ENCODE measurements at regions not wholly inside any gene's neighbourhood (a gene's known extent, or its start where the extent isn't known, plus 50 kb on each side); places are given as distances from the start of the nearest gene placed in this dataset.
A peak's percentile ranks its signal among the peaks of the same experiment; 100 is the strongest.

DNA sequence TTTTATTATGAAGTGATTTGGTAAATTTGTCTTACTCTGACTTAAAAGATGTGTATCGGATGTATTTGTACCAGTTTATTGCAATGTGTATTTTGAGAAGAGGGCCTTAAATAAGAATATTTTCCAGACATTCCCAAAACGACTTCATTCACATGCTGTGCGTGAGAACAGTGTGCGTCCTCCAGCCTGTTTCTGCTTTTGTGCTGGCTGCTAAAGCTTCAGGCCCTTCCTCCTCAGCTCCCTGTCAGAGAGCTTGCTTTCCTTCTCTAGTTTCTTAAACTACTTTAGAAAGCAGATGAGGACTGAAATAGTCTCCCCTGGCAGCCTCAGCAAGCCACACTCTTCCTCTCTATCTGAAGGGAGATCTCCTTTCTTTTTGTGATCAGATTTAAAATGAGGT, 157.8 kb downstream of the SAMD5 start:
- H3K36me3 ChIP-seq (ENCODE audit: control insufficient read depth, insufficient read depth, low read length) = no peaks in the 10 kb centered on the region
- H3K27me3 ChIP-seq (ENCODE audit: control insufficient read depth, insufficient read depth, low read length) = no peaks in the 10 kb centered on the region
- no peak overlapping the region for H3K4me3 ChIP-seq (ENCODE audit: low read depth, low read length)
- H3K4me1 ChIP-seq (ENCODE audit: control insufficient read depth, insufficient read depth, low read length) = no peaks in the 10 kb centered on the region
- H3K27ac ChIP-seq (ENCODE audit: low read depth, low read length) = no peak overlapping the region
- 21% methylated on average over 3 of the region's 4 CpGs for WGBS (ENCODE audit: insufficient coverage)
- no peaks in the 10 kb centered on the region for H3K9me3 ChIP-seq (ENCODE audit: control insufficient read depth, insufficient read depth, low read length)
- DNase-seq (ENCODE audit: low read depth in 4 of 6, low spot score in 6 of 6) = no peak

DNA sequence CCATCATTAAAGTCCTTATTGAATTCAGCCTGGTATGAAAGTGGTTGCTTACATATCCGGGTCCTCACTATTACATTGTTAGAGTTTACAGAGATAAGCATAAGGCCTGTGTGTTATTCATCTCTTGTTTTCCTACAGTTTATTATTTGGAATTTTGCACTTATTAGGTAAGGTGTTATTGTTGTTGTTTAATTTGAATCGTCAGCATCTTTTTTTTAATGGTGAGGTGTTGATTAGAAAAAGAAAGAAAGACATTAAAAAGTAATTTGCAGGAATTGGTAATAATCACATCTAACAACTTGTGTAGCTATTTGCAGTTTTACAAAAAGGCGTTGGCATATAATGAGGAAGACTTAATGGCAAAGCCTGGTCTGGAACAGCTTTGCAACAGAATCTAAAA, 158.6 kb downstream of the SAMD5 start:
- no peak overlapping the region for H3K4me3 ChIP-seq (ENCODE audit: low read depth, low read length)
- no peaks in the 10 kb centered on the region for H3K36me3 ChIP-seq (ENCODE audit: control insufficient read depth, insufficient read depth, low read length)
- H3K27me3 ChIP-seq (ENCODE audit: control insufficient read depth, insufficient read depth, low read length) = no peaks in the 10 kb centered on the region
- H3K4me1 ChIP-seq (ENCODE audit: control insufficient read depth, insufficient read depth, low read length) = no peaks in the 10 kb centered on the region
- no CpG with 5 or more reads among the region's 3 CpGs for whole genome bisulfite sequencing (ENCODE audit: insufficient coverage)
- DNase-seq (ENCODE audit: low read depth in 4 of 6, low spot score in 6 of 6) = no peak
- no peak overlapping the region for H3K27ac ChIP-seq (ENCODE audit: low read depth, low read length)
- no peaks in the 10 kb centered on the region for H3K9me3 ChIP-seq (ENCODE audit: control insufficient read depth, insufficient read depth, low read length)

DNA sequence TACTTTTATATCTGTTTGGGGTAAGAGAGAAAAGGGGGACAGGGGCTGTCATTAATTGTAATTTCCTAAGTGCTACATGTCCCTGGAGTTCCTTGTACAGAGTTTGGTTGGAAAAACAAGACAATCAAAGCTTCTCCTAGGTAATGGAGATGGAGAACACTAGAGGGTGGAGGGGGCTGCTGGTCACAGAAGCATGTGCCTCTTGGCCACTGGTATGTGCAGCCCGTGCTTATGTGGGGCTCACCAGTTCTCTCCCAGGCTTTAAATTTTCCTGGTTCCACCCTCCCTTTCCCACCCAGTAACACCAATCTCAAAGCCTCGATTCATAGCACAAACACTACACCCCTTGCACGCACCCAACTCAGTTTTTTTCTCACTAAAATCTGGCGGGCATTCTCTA, 165.6 kb downstream of the SAMD5 start:
- H3K27ac ChIP-seq (ENCODE audit: low read depth, low read length) = no peak overlapping the region
- H3K27me3 ChIP-seq (ENCODE audit: control insufficient read depth, insufficient read depth, low read length) = no peaks in the 10 kb centered on the region
- H3K9me3 ChIP-seq (ENCODE audit: control insufficient read depth, insufficient read depth, low read length) = no peaks in the 10 kb centered on the region
- no peak for DNase-seq (ENCODE audit: low read depth in 4 of 6, low spot score in 6 of 6)
- H3K36me3 ChIP-seq (ENCODE audit: control insufficient read depth, insufficient read depth, low read length) = no peaks in the 10 kb centered on the region
- 84% methylated on average over 4 of the region's 4 CpGs for WGBS (ENCODE audit: insufficient coverage)
- H3K4me3 ChIP-seq (ENCODE audit: low read depth, low read length) = no peak overlapping the region
- no peaks in the 10 kb centered on the region for H3K4me1 ChIP-seq (ENCODE audit: control insufficient read depth, insufficient read depth, low read length)

DNA sequence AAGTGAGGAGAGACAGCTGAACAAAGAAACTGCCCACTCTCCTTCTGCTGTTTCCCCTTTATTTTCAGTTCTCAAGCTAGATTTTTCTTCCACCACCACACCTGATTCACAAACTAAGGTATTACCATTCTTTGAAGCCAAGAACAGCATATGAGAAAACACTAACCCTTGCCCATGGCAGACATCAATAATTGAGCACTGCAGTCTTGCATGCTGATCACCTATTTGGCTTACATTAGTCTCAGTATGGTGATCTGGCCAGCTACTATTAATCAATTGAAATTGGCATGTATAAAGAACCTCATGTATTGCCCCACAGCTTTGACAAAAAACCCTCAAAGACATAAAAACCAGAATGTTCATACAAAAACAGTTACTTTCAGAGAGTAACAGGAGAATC, 166.3 kb downstream of the SAMD5 start:
- no peaks in the 10 kb centered on the region for H3K9me3 ChIP-seq (ENCODE audit: control insufficient read depth, insufficient read depth, low read length)
- H3K4me3 ChIP-seq (ENCODE audit: low read depth, low read length) = no peak overlapping the region
- H3K36me3 ChIP-seq (ENCODE audit: control insufficient read depth, insufficient read depth, low read length) = no peaks in the 10 kb centered on the region
- no peak for DNase-seq (ENCODE audit: low read depth in 4 of 6, low spot score in 6 of 6)
- H3K27me3 ChIP-seq (ENCODE audit: control insufficient read depth, insufficient read depth, low read length) = no peaks in the 10 kb centered on the region
- H3K27ac ChIP-seq (ENCODE audit: low read depth, low read length) = no peak overlapping the region
- H3K4me1 ChIP-seq (ENCODE audit: control insufficient read depth, insufficient read depth, low read length) = no peaks in the 10 kb centered on the region

DNA sequence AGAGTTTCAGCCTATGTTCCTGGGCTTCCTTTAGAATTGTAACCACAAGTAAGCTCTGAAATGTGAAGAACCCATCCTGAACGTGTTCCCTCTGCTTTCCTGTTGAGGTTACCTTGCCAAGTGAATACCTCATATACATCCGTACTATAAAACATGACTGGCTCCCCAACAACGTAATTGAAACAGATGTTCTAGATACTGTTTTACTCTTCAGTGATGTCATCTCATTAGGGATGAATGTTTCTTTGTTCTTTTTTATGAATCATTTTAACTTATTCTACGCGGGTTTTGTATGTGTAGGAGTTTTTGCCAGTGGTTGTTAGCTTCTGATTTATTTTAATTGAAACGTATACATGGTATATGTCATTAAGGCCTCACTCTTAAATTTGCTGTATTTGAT, 166.8 kb downstream of the SAMD5 start:
- no peak overlapping the region for H3K27ac ChIP-seq (ENCODE audit: low read depth, low read length)
- no CpG with 5 or more reads among the region's 6 CpGs for WGBS (ENCODE audit: insufficient coverage)
- no peaks in the 10 kb centered on the region for H3K4me1 ChIP-seq (ENCODE audit: control insufficient read depth, insufficient read depth, low read length)
- DNase-seq (ENCODE audit: low read depth in 4 of 6, low spot score in 6 of 6) = no peak
- H3K27me3 ChIP-seq (ENCODE audit: control insufficient read depth, insufficient read depth, low read length) = no peaks in the 10 kb centered on the region
- no peaks in the 10 kb centered on the region for H3K9me3 ChIP-seq (ENCODE audit: control insufficient read depth, insufficient read depth, low read length)
- H3K4me3 ChIP-seq (ENCODE audit: low read depth, low read length) = no peak overlapping the region
- no peaks in the 10 kb centered on the region for H3K36me3 ChIP-seq (ENCODE audit: control insufficient read depth, insufficient read depth, low read length)

DNA sequence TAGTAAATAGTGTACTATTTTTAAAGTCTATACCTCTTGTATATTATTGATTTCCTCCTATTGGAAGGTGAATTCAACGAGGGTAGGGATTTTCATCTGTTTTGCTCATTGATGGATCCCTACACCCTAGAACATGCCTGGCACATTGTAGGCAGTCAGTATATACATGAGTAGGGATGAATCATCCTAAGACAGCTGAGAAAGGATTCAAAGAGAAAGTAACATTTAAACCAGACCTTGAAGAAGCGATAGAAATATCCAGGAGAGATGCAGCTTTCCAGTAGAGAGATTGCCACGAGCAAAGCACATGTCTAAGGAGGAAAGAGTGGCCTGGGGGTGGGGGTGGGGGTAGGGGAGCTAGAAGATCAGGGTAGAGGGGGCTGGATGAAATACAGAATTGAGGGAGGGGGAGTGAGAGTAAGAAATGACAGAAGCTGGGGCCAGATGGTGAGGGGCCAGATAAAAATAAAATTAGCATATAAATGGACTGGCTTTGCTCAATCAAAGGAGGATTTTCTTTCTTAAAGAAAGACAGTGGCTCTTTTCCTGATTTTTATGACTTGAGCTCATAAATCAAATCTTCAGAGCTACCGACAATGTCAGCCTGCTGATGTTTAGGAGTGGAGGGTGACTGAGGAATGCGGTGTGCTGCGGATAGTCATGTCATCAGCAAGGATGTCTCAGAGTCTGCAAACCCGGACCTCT, 168.2 kb downstream of the SAMD5 start:
- no peak overlapping the region for H3K4me3 ChIP-seq (ENCODE audit: low read depth, low read length)
- 48% methylated on average over 6 of the region's 7 CpGs for WGBS (ENCODE audit: insufficient coverage)
- no peaks in the 10 kb centered on the region for H3K27me3 ChIP-seq (ENCODE audit: control insufficient read depth, insufficient read depth, low read length)
- no peaks in the 10 kb centered on the region for H3K9me3 ChIP-seq (ENCODE audit: control insufficient read depth, insufficient read depth, low read length)
- no peaks in the 10 kb centered on the region for H3K4me1 ChIP-seq (ENCODE audit: control insufficient read depth, insufficient read depth, low read length)
- no peak for DNase-seq (ENCODE audit: low read depth in 4 of 6, low spot score in 6 of 6)
- no peak overlapping the region for H3K27ac ChIP-seq (ENCODE audit: low read depth, low read length)
- no peaks in the 10 kb centered on the region for H3K36me3 ChIP-seq (ENCODE audit: control insufficient read depth, insufficient read depth, low read length)

DNA sequence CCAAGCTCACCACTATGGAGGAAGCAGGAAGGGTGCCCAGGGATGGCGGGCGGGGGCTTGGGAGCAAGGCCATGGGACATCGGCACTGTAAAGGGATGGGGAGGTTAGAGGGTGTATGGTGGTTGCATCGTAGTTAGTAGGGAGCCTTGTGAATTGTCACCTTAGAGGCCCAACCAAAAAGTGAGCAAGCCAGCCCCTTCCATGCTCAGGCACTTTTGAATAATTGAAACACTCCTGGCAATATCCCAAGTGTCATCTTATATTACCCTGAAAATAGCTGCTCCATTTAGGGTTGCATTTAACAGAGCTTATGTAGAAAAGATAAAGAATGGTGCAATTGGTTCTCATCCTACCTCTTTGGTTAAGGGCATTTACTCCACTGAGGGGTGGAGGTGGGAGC, 169.2 kb downstream of the SAMD5 start:
- H3K9me3 ChIP-seq (ENCODE audit: control insufficient read depth, insufficient read depth, low read length) = no peaks in the 10 kb centered on the region
- no peak overlapping the region for H3K27ac ChIP-seq (ENCODE audit: low read depth, low read length)
- no peak for DNase-seq (ENCODE audit: low read depth in 4 of 6, low spot score in 6 of 6)
- no peaks in the 10 kb centered on the region for H3K4me1 ChIP-seq (ENCODE audit: control insufficient read depth, insufficient read depth, low read length)
- no peaks in the 10 kb centered on the region for H3K27me3 ChIP-seq (ENCODE audit: control insufficient read depth, insufficient read depth, low read length)
- H3K4me3 ChIP-seq (ENCODE audit: low read depth, low read length) = no peak overlapping the region
- 100% methylated on average over 3 of the region's 4 CpGs for WGBS (ENCODE audit: insufficient coverage)
- no peaks in the 10 kb centered on the region for H3K36me3 ChIP-seq (ENCODE audit: control insufficient read depth, insufficient read depth, low read length)

DNA sequence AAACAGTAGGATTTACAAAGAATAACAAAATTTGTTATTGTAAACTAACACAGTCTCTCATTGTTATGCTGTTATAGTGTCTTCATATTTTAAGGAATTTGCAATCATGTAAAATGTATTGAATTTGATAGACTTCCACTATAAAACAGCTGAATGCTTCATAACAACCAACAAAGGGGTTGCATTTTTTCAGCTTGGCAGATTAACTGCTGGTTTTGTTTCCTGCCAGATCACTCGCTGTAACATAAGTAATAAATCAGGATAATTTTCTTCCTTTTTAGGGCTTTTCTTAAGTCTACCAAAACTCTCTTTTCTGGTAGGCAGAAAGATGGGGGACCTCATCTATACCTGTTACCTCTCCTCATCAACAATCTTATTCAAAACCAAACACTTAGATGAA, 169.8 kb downstream of the SAMD5 start:
- DNase-seq (ENCODE audit: low read depth in 4 of 6, low spot score in 6 of 6) = peak in 2 of 6 donors; percentile 14 to 61
- Histone ChIP-seq H3K27ac (ENCODE audit: low read depth, low read length) (no peak overlapping the region), H3K4me3 (ENCODE audit: low read depth, low read length) (no peak overlapping the region), H3K4me1 (ENCODE audit: control insufficient read depth, insufficient read depth, low read length) (no peaks in the 10 kb centered on the region), H3K9me3 (ENCODE audit: control insufficient read depth, insufficient read depth, low read length) (no peaks in the 10 kb centered on the region), H3K27me3 (ENCODE audit: control insufficient read depth, insufficient read depth, low read length) (no peaks in the 10 kb centered on the region), H3K36me3 (ENCODE audit: control insufficient read depth, insufficient read depth, low read length) (no peaks in the 10 kb centered on the region)
- no CpG with 5 or more reads among the region's 1 CpG for WGBS (ENCODE audit: insufficient coverage)

DNA sequence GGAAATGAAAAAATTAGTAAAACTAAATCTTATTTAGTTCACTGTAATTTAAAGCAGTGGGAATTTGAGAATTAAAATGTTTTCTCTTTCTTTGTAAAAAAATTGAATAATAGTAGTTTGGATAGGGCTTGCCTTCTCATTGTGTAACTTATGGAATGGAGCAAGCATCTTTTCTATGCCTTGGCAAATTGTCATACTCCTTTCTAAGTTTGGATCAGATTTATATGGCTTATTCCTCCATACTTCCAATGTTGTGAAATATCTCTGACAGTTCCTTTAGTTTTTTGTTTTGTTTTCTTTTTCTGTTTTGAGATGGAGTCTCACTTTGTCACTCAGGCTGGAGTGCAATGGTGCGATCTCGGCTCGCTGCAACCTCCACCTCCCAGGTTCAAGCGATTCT, 176.4 kb downstream of the SAMD5 start:
- no peaks in the 10 kb centered on the region for H3K27me3 ChIP-seq (ENCODE audit: control insufficient read depth, insufficient read depth, low read length)
- H3K36me3 ChIP-seq (ENCODE audit: control insufficient read depth, insufficient read depth, low read length) = no peaks in the 10 kb centered on the region
- H3K4me3 ChIP-seq (ENCODE audit: low read depth, low read length) = no peak overlapping the region
- H3K9me3 ChIP-seq (ENCODE audit: control insufficient read depth, insufficient read depth, low read length) = no peaks in the 10 kb centered on the region
- H3K4me1 ChIP-seq (ENCODE audit: control insufficient read depth, insufficient read depth, low read length) = no peaks in the 10 kb centered on the region
- WGBS (ENCODE audit: insufficient coverage) = no CpG with 5 or more reads among the region's 4 CpGs
- no peak overlapping the region for H3K27ac ChIP-seq (ENCODE audit: low read depth, low read length)
- no peak for DNase-seq (ENCODE audit: low read depth in 4 of 6, low spot score in 6 of 6)

DNA sequence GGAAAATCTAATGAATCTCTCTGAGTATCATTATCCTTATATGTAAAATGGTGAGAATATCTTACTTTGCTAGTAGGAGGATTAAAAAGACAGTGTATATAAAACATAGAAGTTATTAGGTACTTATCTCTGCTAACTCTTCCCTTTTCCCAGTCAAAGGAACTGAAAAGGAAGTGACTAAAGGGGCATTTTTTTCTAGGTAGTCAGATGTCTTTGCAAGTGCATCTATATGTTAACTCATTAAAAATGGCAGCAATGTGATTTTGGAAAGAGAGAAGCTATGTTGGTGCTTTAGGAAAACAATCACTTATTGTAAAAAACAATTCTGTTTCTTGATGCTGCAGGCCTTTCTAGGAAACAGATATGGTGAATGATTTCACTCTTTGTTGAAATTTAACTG, 180.9 kb downstream of the SAMD5 start:
- Histone ChIP-seq H3K4me1 (ENCODE audit: control insufficient read depth, insufficient read depth, low read length) (no peaks in the 10 kb centered on the region), H3K4me3 (ENCODE audit: low read depth, low read length) (no peak overlapping the region), H3K9me3 (ENCODE audit: control insufficient read depth, insufficient read depth, low read length) (no peaks in the 10 kb centered on the region), H3K27me3 (ENCODE audit: control insufficient read depth, insufficient read depth, low read length) (no peaks in the 10 kb centered on the region), H3K27ac (ENCODE audit: low read depth, low read length) (no peak overlapping the region), H3K36me3 (ENCODE audit: control insufficient read depth, insufficient read depth, low read length) (no peaks in the 10 kb centered on the region)
- no peak for DNase-seq (ENCODE audit: low read depth in 4 of 6, low spot score in 6 of 6)
